AG04450 (cell line): ENCODE measurements at regions not wholly inside any gene's neighbourhood (a gene's known extent, or its start where the extent isn't known, plus 50 kb on each side); places are given as distances from the start of the nearest gene placed in this dataset.

Source experiments
- CTCF ChIA-PET: fragments of 300-600, 350-600 bp; formaldehyde crosslinking; extraction: SDS; loops from one replicate; lab custom pipeline; 2022; ENCODE audit warnings: antibody characterized with exemption, inconsistent platforms; lab: Charles Lee
- POLR2A ChIA-PET: fragments of 350-600 bp; formaldehyde crosslinking; extraction: SDS; loops from one replicate; lab custom pipeline; 2021; ENCODE audit warnings: antibody characterized with exemption, inconsistent platforms; lab: Yijun Ruan, JAX
- DNase-seq: peaks from one replicate; pipeline ENCODE4 v3.0.0-alpha.2; 2011; ENCODE audit warnings: low read depth, low spot score
- H3K27ac ChIP-seq: one replicate; pipeline ENCODE4 v1.5.1; 2012; ENCODE audit warnings: low read depth, low read length, control low read depth
- H3K27me3 ChIP-seq: one replicate; pipeline ENCODE4 v1.6.0; 2012; ENCODE audit warnings: low read length; ENCODE audit not compliant: control insufficient read depth, insufficient read depth
- H3K4me3 ChIP-seq: 2 replicates; pipeline ENCODE4 v1.5.1; 2011; ENCODE audit warnings: mild to moderate bottlenecking, low read depth, low read length, control low read depth
- H3K9me3 ChIP-seq: 2 replicates; pipeline ENCODE4 v1.5.1; 2012; ENCODE audit warnings: low read length; ENCODE audit not compliant: control insufficient read depth, insufficient read depth
- TF ChIP-seq, protein P1 (sequence below): IDR thresholded peaks from 2 replicates; pipeline ENCODE4 v1.5.1; 2011; ENCODE audit warnings: low read depth, low read length, control low read depth, inconsistent platforms

DNA sequence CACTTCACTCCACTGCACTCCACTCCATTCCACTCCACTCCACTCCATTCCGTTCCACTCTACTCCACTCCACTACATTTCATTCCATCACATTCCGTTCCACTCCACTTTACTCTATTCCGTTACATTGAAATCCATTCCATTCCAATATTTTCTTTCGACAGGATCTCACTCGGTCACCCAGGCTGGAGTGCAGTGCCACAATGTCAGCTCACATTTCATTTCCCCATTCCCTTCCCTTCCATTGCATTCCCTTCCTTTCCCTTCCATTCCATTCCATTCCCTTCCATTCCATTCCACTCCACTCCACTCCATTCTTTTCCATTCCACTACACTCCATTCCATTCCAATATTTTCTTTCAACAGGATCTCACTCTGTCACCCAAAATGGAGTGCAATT, 1407.6 kb upstream of the USP9Y start:
- POLR2A ChIA-PET = no interaction called here
- DNase-seq = no peak
- CTCF ChIA-PET = no interaction called here
- H3K9me3 ChIP-seq = no peaks in the 10 kb centered on the region
- no peaks in the 10 kb centered on the region for H3K27me3 ChIP-seq
- no peak overlapping the region for H3K27ac ChIP-seq
- no peak overlapping the region for H3K4me3 ChIP-seq
- TF ChIP-seq, protein P1, sequence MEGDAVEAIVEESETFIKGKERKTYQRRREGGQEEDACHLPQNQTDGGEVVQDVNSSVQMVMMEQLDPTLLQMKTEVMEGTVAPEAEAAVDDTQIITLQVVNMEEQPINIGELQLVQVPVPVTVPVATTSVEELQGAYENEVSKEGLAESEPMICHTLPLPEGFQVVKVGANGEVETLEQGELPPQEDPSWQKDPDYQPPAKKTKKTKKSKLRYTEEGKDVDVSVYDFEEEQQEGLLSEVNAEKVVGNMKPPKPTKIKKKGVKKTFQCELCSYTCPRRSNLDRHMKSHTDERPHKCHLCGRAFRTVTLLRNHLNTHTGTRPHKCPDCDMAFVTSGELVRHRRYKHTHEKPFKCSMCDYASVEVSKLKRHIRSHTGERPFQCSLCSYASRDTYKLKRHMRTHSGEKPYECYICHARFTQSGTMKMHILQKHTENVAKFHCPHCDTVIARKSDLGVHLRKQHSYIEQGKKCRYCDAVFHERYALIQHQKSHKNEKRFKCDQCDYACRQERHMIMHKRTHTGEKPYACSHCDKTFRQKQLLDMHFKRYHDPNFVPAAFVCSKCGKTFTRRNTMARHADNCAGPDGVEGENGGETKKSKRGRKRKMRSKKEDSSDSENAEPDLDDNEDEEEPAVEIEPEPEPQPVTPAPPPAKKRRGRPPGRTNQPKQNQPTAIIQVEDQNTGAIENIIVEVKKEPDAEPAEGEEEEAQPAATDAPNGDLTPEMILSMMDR = no peak

DNA sequence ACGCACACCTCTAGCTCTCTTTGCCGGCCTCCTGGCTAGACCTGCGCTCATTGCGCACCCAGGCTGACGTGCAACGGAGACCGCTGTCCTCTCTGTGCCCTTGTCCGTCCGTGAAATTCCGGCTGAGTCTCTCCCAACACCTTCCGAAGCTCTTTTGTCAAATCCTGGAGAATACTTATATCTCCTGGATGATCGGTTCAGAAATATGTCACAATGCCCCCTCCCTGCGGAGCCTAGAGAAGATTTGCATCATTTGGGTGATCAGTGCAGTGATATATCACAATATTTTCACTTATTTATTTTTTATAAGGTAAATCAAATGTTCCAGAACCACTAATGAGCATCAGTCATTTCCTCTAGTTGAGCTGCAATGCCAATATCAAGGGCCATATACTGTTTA, 1366.9 kb upstream of the USP9Y start:
- ChIA-PET POLR2A (interaction anchor here (0.6 kb wide), 1 partner anchor 26 kb away, joined by 3 read pairs; no protein-coding TSS in a partner anchor), CTCF (no interaction called here)
- Histone ChIP-seq H3K9me3 (peaks cover 4% of the 10 kb centered on the region; the same call in 1 of the 2 replicates), H3K27me3 (no peaks in the 10 kb centered on the region), H3K4me3 (no peak overlapping the region), H3K27ac (no peak overlapping the region)
- peak; percentile 16 for DNase-seq
- TF ChIP-seq, protein P1 = no peak
